Neural crest cell (in vitro differentiated cells): ENCODE measurements at regions not wholly inside any gene's neighbourhood (a gene's known extent, or its start where the extent isn't known, plus 50 kb on each side); places are given as distances from the start of the nearest gene placed in this dataset.

Experiments
- DNase-seq: peaks from one replicate; pipeline ENCODE4 v3.0.0; 2021; ENCODE audit warnings: low read depth, mixed read lengths, low spot score
- H3K27ac Mint-ChIP-seq: one replicate; pipeline ENCODE4 v1.8.0; 2021; ENCODE audit warnings: mild to moderate bottlenecking, mixed read lengths; ENCODE audit not compliant: unreplicated experiment
- H3K27me3 Mint-ChIP-seq: 2 replicates; pipeline ENCODE4 v1.8.0; 2021; ENCODE audit warnings: low read depth, mild to moderate bottlenecking, mixed read lengths
- H3K36me3 Mint-ChIP-seq: 2 replicates; pipeline ENCODE4 v1.8.0; 2021; ENCODE audit warnings: low read depth, mild to moderate bottlenecking, mixed read lengths
- H3K4me1 Mint-ChIP-seq: 2 replicates; pipeline ENCODE4 v1.8.0; 2021; ENCODE audit warnings: mixed read lengths
- H3K4me3 Mint-ChIP-seq: one replicate; pipeline ENCODE4 v1.8.0; 2021; ENCODE audit warnings: mild to moderate bottlenecking, mixed read lengths
- H3K9me3 Mint-ChIP-seq: 2 replicates; pipeline ENCODE4 v1.8.0; 2021; ENCODE audit warnings: mixed read lengths
- TF ChIP-seq, protein P1 (sequence below): fragments of 200-600 bp; sonication (generic); conservative IDR thresholded peaks from 2 replicates; pipeline ENCODE4 v1.5.0; 2021; ENCODE audit warnings: antibody characterized with exemption, mild to moderate bottlenecking

DNA sequence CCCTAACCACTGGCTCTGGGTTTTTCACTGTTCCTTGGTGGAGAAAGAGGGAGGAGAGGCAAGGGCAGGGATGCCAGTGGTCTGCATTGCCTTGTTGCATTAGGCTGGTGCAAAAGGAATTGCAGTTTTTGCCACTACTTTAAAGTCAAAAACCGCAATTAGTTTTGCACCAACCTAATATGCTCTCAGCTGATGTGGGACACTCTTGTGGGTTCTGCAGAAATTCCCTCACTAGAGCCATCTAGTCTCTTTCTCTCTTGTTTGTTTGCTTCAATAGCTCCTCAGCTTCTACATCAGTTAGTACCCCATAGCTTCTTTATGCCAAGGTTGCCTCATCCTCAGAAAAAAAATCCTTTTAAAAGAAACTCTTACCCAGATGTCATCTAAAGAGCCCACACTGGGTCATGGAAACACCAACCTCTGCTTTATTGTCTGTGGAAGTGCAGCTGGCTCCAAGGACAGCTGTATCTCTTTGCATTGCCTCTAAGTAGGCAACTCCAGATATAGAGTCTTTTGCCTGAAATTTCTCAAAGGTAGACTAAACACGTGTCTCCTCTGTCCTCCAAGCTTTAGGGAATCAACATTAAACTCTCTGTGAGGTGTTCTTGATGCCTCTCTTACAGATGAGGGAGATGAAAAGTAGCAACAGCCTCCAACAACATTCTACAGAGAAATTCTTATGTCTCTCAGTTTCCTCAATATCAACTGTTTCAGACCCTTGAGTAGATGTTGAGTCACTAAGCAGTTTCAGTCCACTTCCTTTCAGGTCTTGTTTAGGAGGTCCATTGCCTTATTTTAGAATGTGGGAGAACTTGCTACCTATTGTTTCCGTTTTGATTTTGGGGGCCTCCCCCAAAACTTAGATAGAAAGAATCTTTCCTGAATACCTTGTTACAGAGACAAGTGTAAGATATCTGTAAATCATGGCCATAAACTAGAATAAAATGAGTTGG is 84.9 kb upstream of the MEF2C start:
- Mint-ChIP-seq H3K36me3 (no peaks in the 10 kb centered on the region), H3K4me1 (no peaks in the 10 kb centered on the region), H3K4me3 (no peak overlapping the region), H3K27me3 (no peaks in the 10 kb centered on the region), H3K27ac (no peak overlapping the region), H3K9me3 (no peaks in the 10 kb centered on the region)
- TF ChIP-seq, protein P1, sequence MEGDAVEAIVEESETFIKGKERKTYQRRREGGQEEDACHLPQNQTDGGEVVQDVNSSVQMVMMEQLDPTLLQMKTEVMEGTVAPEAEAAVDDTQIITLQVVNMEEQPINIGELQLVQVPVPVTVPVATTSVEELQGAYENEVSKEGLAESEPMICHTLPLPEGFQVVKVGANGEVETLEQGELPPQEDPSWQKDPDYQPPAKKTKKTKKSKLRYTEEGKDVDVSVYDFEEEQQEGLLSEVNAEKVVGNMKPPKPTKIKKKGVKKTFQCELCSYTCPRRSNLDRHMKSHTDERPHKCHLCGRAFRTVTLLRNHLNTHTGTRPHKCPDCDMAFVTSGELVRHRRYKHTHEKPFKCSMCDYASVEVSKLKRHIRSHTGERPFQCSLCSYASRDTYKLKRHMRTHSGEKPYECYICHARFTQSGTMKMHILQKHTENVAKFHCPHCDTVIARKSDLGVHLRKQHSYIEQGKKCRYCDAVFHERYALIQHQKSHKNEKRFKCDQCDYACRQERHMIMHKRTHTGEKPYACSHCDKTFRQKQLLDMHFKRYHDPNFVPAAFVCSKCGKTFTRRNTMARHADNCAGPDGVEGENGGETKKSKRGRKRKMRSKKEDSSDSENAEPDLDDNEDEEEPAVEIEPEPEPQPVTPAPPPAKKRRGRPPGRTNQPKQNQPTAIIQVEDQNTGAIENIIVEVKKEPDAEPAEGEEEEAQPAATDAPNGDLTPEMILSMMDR: no peak
- no peak for DNase-seq

DNA sequence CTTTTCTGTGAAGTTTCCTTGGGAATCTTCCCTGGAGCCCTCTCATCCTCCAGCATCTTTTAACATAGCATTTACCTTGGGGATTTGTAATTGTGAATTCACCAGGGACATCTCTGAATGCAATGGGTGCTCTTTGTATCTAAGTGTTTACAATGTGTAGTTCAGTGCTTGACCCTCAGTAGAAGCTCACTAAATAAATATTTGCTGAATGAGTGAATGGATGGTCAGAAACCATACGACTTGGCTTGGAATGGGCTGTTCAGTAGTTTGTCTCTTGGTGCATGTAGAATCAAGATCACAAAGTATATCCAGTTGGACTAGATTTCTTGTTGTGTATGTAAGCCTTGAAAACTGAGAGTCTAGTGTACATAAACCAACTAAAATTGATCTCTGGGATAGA is 81.8 kb upstream of the MEF2C start:
- H3K9me3 Mint-ChIP-seq: no peaks in the 10 kb centered on the region
- DNase-seq: no peak
- no peak overlapping the region for H3K27ac Mint-ChIP-seq
- no peak overlapping the region for H3K4me3 Mint-ChIP-seq
- H3K4me1 Mint-ChIP-seq: no peaks in the 10 kb centered on the region
- no peaks in the 10 kb centered on the region for H3K36me3 Mint-ChIP-seq
- H3K27me3 Mint-ChIP-seq: no peaks in the 10 kb centered on the region
- TF ChIP-seq, protein P1: no peak

GRCh38 chr5:88957013-88957412 is 74.0 kb upstream of the MEF2C start:
- TF ChIP-seq, protein P1: no peak
- Mint-ChIP-seq H3K36me3 (no peaks in the 10 kb centered on the region), H3K4me3 (no peak overlapping the region), H3K27me3 (no peaks in the 10 kb centered on the region), H3K27ac (no peak overlapping the region), H3K9me3 (no peaks in the 10 kb centered on the region), H3K4me1 (no peaks in the 10 kb centered on the region)
- DNase-seq: no peak

- H3K27ac Mint-ChIP-seq: no peak overlapping the region
- no peak overlapping the region for H3K4me3 Mint-ChIP-seq
- H3K4me1 Mint-ChIP-seq: no peaks in the 10 kb centered on the region
- H3K27me3 Mint-ChIP-seq: no peaks in the 10 kb centered on the region
- H3K9me3 Mint-ChIP-seq: no peaks in the 10 kb centered on the region
- TF ChIP-seq, protein P1: no peak
- no peak for DNase-seq
- no peaks in the 10 kb centered on the region for H3K36me3 Mint-ChIP-seq
These were observed 73.4 kb upstream of the MEF2C start for GRCh38 chr5:88956416-88956815.

DNA sequence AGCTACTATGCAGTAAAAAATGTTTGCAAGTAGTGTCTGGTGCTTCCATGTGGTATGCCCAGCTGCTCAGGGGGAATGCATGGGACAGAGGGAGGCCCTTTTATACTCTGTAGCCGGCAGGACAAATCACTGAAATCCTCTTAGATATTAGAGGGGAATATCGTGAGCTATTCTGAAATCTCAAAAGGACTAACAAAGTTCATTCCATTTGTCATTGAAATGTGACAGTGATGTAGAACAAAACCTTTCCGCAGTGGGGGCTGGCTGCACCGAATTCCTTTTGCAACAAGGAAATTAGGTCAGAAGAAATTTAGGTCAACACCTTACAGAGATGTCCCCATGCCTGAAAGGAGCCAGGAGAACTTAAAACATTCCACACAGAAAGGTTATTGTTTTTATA is 72.4 kb upstream of the MEF2C start:
- Mint-ChIP-seq H3K9me3 (no peaks in the 10 kb centered on the region), H3K27ac (no peak overlapping the region), H3K36me3 (no peaks in the 10 kb centered on the region), H3K4me1 (no peaks in the 10 kb centered on the region), H3K4me3 (no peak overlapping the region), H3K27me3 (no peaks in the 10 kb centered on the region)
- DNase-seq: no peak
- TF ChIP-seq, protein P1: no peak
